DMS114 treated with DMSO at 0.1 percent for 48 hours (cell line): ENCODE measurements at regions not wholly inside any gene's neighbourhood (a gene's known extent, or its start where the extent isn't known, plus 50 kb on each side); places are given as distances from the start of the nearest gene placed in this dataset.

Experiments
- DNase-seq: peaks from one replicate; lab custom pipeline; 2025; ENCODE audit not compliant: unreplicated experiment; lab: John Stamatoyannopoulos, UW

DNA sequence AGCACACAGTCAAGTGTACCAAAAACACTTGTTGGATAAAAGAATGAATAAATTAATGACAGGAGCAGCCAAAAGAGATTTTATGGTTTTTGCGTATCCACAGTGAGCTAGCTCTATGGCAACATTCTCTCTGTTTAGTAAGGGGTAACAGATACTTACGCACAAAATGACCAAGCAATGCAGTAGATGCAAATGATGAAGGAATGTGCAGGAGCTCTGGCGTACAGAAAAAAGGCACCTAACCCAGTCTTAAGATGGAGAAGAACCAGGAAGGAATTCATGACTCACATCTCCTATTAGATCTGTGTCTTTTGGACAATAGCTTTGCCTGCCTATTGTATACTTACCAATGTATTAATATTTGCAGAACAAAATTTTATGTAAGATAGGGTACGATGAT is 191.9 kb upstream of the PREP start:
- no peak for DNase-seq

GRCh38 chr6:105593805-105594671 is 191.2 kb upstream of the PREP start:
- DNase-seq = no peak

- DNase-seq = no peak
Observed at GRCh38 chr6:105593056-105593690, 190.3 kb upstream of the PREP start.

DNA sequence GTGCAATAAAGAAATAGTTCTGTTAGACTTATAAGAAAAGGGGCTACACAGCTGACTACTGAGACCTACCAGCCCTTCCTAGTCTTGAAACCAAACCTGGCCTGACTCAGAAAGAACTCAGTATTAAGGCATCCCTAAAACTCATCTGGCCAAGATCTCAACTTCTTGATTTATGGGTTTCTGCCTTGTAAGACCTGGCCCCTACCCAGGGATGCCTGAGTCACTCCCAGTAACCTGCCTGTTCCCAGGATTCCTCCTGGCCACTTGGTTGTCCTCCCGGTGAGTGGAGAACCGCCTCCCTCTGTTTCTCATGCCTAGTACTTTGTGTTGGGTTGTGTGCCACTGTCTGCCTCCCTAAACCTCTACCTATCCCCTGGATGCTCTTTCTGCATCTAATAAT is 189.4 kb upstream of the PREP start:
- DNase-seq = no peak

DNA sequence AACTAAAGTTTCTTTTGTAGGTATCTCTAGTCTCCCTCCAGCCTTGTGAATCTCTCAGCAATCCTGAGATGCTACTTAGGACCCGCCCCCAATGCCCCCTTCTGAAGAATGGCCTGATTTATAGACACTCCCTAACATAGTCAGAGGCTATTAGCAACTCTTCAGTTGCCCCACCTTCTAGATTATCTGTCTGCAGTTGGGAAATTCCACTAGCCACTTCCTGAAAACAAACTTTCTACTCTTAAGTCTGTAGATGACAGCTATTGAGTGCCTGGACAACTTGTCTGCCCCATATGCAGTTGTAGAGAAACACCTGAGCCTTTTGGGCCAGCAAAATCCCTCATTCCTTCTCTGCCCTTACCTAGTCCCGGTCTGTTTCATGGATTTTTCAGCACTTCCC is 188.2 kb upstream of the PREP start:
- DNase-seq = no peak

DNA sequence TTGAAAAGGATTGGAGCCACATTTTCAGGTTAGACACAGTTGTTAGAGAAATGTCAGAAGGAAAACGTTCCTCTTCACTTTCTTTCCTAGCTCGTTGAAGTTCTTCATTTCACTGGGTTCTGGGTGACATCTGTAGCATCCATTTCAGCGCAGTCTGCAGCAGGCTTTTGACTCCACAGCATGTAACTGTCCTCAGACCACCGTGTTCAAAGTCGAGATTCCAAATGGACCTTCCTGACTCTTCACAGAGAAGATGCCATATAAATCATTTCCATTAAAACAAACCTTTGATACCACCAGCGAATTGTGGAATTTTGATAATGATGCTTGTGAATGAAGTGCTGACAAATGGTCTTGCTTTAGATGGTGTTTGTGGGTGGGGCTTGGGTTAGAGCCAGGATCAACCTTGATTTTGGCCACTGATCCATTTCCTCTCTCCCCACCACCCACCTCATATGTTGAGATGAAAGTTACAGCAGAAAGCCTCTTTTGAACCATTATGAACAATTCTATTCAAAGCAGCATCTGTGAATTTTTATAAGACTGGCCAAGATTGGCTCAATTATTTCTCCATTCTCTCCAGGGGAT is 185.3 kb upstream of the PREP start:
- DNase-seq = no peak

- DNase-seq = no peak
Observed at GRCh38 chr6:105587349-105588122, 184.7 kb upstream of the PREP start.

DNA sequence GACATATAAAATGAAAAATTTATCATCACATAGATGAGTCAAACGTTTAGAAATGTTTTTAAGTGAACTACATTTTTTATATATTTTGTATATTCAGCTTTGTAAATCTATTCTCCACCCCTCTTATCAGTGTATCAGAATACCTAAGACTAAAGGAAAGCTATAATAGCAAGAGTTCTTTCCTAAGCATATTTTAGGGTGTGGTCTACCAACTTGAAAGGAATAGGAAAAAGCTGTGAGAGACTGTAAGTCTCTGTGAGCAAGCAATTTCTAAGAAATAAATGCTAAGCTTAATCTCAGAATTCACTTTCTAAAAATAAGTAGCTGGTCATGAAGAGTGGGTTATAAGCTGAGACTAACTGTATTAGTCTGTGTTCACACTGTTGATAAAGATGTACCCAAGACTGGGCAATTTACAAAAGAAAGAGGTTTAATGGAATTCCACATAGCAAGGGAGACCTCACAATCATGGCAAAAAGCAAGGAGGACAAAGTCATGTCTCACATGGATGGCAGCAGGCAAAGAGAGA is 175.4 kb upstream of the PREP start:
- DNase-seq = no peak

- DNase-seq = no peak
Observed at GRCh38 chr6:105573556-105573955, 170.7 kb upstream of the PREP start.

- no peak for DNase-seq
Observed at GRCh38 chr6:105573138-105573537, 170.3 kb upstream of the PREP start.

- DNase-seq = no peak
Observed at GRCh38 chr6:105570416-105570815, 167.5 kb upstream of the PREP start.

DNA sequence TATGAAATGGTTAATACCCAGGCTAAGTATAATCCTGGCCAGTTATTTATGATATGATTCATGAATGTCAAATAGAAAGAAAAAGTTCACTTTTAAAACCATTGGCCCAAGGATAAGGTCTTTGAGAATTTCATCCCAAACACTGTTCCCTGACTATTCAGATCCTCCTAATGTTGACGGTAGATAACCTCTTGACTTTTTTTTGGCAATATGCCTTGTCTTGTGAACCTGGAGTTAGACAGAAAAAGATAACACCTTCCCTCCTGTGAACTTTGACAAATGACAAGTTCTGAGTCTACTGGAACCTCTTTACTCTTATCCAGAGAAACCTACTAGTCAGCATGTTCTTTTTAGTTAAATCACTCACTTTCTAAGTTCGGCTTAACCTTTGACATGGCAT is 166.8 kb upstream of the PREP start:
- DNase-seq = no peak

GRCh38 chr6:105568751-105569150 is 165.9 kb upstream of the PREP start:
- DNase-seq = no peak

DNA sequence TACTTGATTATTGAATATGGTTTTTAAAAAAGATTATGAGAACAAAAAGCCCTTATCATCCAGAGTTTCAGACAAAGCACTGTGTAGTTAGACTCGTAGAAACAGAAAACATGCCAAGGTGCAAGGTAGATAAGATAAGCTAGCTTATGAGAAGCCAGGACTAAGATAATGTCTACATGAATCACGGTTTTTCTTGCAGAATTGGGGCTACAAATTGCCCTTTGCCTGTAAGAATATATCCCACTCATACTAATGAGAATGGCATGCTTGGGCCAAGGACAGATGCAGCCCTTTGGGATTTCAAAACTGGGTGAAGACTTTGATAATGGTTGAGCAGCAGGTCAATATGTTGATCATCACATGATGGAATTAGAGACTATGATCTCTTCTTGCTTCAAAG is 165.3 kb upstream of the PREP start:
- no peak for DNase-seq

DNA sequence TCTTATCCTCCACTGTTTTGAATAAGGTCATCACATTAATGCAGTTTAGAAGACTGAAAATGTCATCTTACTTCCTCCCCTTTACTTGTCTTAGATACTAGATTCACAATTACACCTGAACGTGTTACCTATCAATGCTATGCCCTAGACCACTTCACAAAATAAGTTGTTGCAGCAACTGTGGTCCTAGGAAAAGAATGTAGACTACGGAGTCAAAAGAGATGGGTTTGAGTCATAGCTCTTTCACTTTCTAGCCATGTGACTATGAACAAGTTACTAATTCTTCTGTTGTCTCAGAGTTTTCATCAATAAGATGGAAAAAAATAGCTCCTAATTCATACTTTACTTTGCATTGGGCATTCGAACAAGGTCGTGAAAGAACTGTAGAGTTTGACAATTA is 164.3 kb upstream of the PREP start:
- no peak for DNase-seq

DNA sequence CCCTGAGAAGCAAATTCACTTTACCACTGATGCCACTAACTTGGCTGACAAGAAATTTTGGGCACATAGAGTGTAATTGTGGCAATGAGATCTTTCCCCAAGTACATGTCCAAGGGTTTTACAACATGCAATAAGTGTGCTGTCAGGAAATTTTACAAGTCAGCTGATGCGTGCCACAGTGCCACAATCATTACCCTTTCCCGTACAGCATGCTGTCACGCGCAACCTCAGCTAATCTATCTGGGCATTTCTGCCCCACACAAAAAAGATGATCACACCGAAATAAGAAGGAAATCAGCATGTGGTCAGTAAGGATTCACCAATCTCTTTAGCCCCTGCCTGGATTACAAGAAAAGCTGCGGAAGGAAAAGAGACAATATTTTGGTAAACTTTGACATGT is 163.6 kb upstream of the PREP start:
- DNase-seq = no peak

GRCh38 chr6:105564121-105564902 is 161.4 kb upstream of the PREP start:
- DNase-seq = no peak

- DNase-seq = no peak
Observed at GRCh38 chr6:105562027-105562426, 159.1 kb upstream of the PREP start.

DNA sequence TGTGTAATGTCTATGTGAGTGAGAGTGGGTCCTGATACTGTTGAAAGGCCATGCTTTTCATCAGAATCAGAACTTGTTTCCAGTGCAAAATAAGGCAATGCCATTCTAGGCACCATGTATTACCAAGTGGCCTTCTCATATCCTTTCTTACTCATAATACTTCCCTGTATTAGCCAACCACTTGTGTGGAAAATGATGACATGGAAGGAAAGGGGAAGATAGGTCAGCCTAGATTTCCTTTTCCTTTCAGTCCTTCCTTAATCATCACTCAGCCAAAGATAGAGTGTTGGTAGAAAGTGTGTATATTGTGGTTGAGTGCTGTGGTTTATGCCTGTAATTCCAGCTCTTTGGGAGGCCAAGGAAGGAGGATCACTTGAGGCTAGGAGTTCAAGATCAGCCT is 158.6 kb upstream of the PREP start:
- DNase-seq = no peak

GRCh38 chr6:105560611-105561066 is 157.8 kb upstream of the PREP start:
- DNase-seq = no peak
